RWPE2 (cell line): ENCODE measurements at regions not wholly inside any gene's neighbourhood (a gene's known extent, or its start where the extent isn't known, plus 50 kb on each side); places are given as distances from the start of the nearest gene placed in this dataset.
A peak's percentile ranks its signal among the peaks of the same experiment; 100 is the strongest.

Experiments
- ATAC-seq: fragments of 200-7000 bp; cut with Tn5 transposase; 3 replicates; pipeline ENCODE4 v1.9.1; 2021; ENCODE audit warnings: low read depth
- DNase-seq: peaks from one replicate; pipeline ENCODE4 v3.0.0-alpha.2; 2020; ENCODE audit warnings: low spot score
- H3K27ac ChIP-seq: fragments of 450-650 bp; 2 replicates; pipeline ENCODE4 v1.5.1; 2017; ENCODE audit warnings: mild to moderate bottlenecking; ENCODE audit not compliant: poor library complexity, severe bottlenecking
- H3K27me3 ChIP-seq: fragments of 250-450 bp; sonication (Bioruptor Pico); 2 replicates; pipeline ENCODE4 v1.5.1; 2021; ENCODE audit warnings: mild to moderate bottlenecking, moderate library complexity; ENCODE audit not compliant: insufficient read depth, poor library complexity, severe bottlenecking
- H3K36me3 ChIP-seq: fragments of 250-450 bp; sonication (Bioruptor Pico); 2 replicates; pipeline ENCODE4 v1.5.1; 2020; ENCODE audit warnings: low read depth, mild to moderate bottlenecking, moderate library complexity
- H3K4me1 ChIP-seq: fragments of 250-450 bp; sonication (Bioruptor Pico); 2 replicates; pipeline ENCODE4 v1.5.1; 2021; ENCODE audit warnings: mild to moderate bottlenecking, moderate library complexity; ENCODE audit not compliant: insufficient read depth, poor library complexity, severe bottlenecking
- H3K4me3 ChIP-seq: fragments of 250-450 bp; sonication (Bioruptor Pico); 2 replicates; pipeline ENCODE4 v1.5.1; 2021; ENCODE audit warnings: mild to moderate bottlenecking, moderate library complexity; ENCODE audit not compliant: severe bottlenecking
- H3K9me3 ChIP-seq: fragments of 250-450 bp; sonication (Bioruptor Pico); 2 replicates; pipeline ENCODE4 v1.5.1; 2021; ENCODE audit warnings: mild to moderate bottlenecking, moderate library complexity; ENCODE audit not compliant: severe bottlenecking
- TF ChIP-seq, protein P1 (sequence below): fragments of 450-650 bp; IDR thresholded peaks from one replicate; pipeline ENCODE4 v1.5.1; 2017; ENCODE audit warnings: mild to moderate bottlenecking, moderate library complexity; ENCODE audit not compliant: poor library complexity, severe bottlenecking

GRCh38 chr6:112695001-112695400 lies 347.9 kb downstream of the RFPL4B start:
- H3K27ac ChIP-seq, result no peak overlapping the region
- H3K27me3 ChIP-seq, result no peaks in the 10 kb centered on the region
- H3K4me3 ChIP-seq, result no peak overlapping the region
- DNase-seq (no peak), ATAC-seq (no peak)
- no peaks in the 10 kb centered on the region for H3K36me3 ChIP-seq
- H3K9me3 ChIP-seq, result no peaks in the 10 kb centered on the region
- TF ChIP-seq, protein P1, sequence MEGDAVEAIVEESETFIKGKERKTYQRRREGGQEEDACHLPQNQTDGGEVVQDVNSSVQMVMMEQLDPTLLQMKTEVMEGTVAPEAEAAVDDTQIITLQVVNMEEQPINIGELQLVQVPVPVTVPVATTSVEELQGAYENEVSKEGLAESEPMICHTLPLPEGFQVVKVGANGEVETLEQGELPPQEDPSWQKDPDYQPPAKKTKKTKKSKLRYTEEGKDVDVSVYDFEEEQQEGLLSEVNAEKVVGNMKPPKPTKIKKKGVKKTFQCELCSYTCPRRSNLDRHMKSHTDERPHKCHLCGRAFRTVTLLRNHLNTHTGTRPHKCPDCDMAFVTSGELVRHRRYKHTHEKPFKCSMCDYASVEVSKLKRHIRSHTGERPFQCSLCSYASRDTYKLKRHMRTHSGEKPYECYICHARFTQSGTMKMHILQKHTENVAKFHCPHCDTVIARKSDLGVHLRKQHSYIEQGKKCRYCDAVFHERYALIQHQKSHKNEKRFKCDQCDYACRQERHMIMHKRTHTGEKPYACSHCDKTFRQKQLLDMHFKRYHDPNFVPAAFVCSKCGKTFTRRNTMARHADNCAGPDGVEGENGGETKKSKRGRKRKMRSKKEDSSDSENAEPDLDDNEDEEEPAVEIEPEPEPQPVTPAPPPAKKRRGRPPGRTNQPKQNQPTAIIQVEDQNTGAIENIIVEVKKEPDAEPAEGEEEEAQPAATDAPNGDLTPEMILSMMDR, result no peak
- peaks cover 21% of the 10 kb centered on the region for H3K4me1 ChIP-seq

GRCh38 chr6:112697265-112697664 lies 350.1 kb downstream of the RFPL4B start:
- TF ChIP-seq, protein P1, result no peak

DNA sequence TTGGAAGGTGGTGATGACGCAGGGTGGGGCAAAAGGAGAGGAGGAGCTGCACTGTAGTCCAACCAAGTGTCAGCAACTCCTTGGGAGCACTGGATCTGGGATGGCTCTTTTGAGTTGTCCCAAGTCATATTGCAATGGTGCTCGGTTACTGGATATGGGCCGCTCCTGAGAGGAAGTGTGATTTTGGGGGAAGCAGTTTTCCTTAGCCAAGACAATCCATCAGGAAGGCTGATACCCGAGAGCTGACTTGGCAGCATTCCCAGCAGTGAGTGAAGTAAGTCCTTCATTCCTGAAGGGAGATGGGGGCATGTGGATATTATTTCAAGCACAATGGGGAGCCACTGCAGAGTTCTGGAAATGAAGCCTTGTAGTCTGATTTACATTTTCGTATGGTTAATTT lies 354.1 kb downstream of the RFPL4B start:
- DNase-seq (no peak), ATAC-seq (0 out of 3 replicates have a peak, but pooled peaks have one; percentile 31)
- no peak overlapping the region for H3K4me3 ChIP-seq
- TF ChIP-seq, protein P1, result no peak
- no peak overlapping the region for H3K27ac ChIP-seq
- no peaks in the 10 kb centered on the region for H3K9me3 ChIP-seq
- H3K36me3 ChIP-seq, result no peaks in the 10 kb centered on the region
- H3K4me1 ChIP-seq, result no peaks in the 10 kb centered on the region
- H3K27me3 ChIP-seq, result no peaks in the 10 kb centered on the region

More at GRCh38 chr6:112697265-112697664, 350.1 kb downstream of the RFPL4B start:
- ATAC-seq (no peak), DNase-seq (no peak)
- Histone ChIP-seq H3K36me3 (no peaks in the 10 kb centered on the region), H3K9me3 (no peaks in the 10 kb centered on the region), H3K4me3 (no peak overlapping the region), H3K27ac (no peak overlapping the region), H3K4me1 (peaks cover under 1% of the 10 kb centered on the region), H3K27me3 (no peaks in the 10 kb centered on the region)

DNA sequence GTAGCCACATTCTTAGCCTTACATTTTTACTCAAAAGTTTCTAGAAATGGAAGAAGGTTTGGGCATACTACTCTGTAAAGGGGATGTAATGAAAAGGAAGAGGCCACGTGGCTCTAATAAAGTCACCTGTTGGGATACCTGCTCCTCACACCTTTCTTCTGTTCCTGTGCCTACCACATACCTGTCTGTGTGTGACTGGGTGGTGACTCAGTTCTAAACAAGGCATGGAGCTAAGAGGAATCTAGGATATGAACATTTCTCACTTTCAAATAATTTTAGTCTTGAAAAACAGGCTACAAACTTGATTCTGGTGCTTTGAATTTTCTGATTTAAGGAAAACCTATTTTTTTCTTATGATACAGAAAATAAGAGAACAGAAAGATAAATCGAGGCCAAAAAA lies 363.6 kb downstream of the RFPL4B start:
- H3K27me3 ChIP-seq, result no peaks in the 10 kb centered on the region
- TF ChIP-seq, protein P1, result no peak
- no peak for ATAC-seq

DNA sequence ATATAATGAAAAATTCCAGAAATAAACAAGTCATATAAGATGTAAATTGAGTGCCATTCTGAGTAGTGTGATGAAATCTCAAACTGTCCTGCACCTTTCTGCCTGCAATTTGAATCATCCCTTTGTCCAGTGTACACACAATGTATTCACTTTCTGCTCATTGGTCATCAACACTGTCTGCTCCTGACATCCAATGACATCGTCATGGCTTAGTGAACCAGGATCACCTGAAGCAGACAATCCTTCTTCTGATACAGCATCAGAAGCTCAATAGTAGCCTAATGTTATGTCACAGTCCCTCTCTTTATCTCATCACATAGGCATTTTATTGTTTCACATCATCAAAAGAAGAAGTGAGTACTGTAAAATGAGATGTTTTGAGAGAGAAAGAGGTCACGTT lies 366.3 kb downstream of the RFPL4B start:
- DNase-seq, result no peak
- no peaks in the 10 kb centered on the region for H3K27me3 ChIP-seq

More for the DNA sequence above, 363.6 kb downstream of the RFPL4B start:
- Histone ChIP-seq H3K4me3 (no peak overlapping the region), H3K4me1 (no peaks in the 10 kb centered on the region), H3K27ac (no peak overlapping the region), H3K9me3 (no peaks in the 10 kb centered on the region), H3K36me3 (no peaks in the 10 kb centered on the region)
- no peak for DNase-seq

More for the DNA sequence above, 366.3 kb downstream of the RFPL4B start:
- ATAC-seq, result no peak
- Histone ChIP-seq H3K27ac (no peak overlapping the region), H3K9me3 (no peaks in the 10 kb centered on the region), H3K36me3 (no peaks in the 10 kb centered on the region), H3K4me1 (no peaks in the 10 kb centered on the region), H3K4me3 (no peak overlapping the region)
- TF ChIP-seq, protein P1, result no peak
